Trophoblast cell (in vitro differentiated cells and primary cell): ENCODE measurements at regions not wholly inside any gene's neighbourhood (a gene's known extent, or its start where the extent isn't known, plus 50 kb on each side); places are given as distances from the start of the nearest gene placed in this dataset.

ENCODE experiments used
- DNase-seq, 2 donors: peaks; one replicate each; pipeline ENCODE4 v3.0.0-alpha.2; 2016
- H2AFZ ChIP-seq: 2 replicates; pipeline ENCODE4 v1.6.1; 2013; ENCODE audit warnings: low read length, moderate library complexity, mild to moderate bottlenecking; ENCODE audit not compliant: insufficient read depth, poor library complexity
- H2AK5ac ChIP-seq: 2 replicates; pipeline ENCODE4 v1.6.1; 2013; ENCODE audit warnings: mild to moderate bottlenecking, low read length
- H2BK120ac ChIP-seq: 2 replicates; pipeline ENCODE4 v1.6.1; 2013; ENCODE audit warnings: low read length, mild to moderate bottlenecking, moderate library complexity; ENCODE audit not compliant: insufficient read depth, poor library complexity
- H2BK12ac ChIP-seq: 2 replicates; pipeline ENCODE4 v1.6.1; 2013; ENCODE audit warnings: mild to moderate bottlenecking, low read length, moderate library complexity
- H2BK5ac ChIP-seq: 2 replicates; pipeline ENCODE4 v1.6.1; 2013; ENCODE audit warnings: low read length, low read depth, moderate library complexity, mild to moderate bottlenecking; ENCODE audit not compliant: poor library complexity
- H3K14ac ChIP-seq: 2 replicates; pipeline ENCODE4 v1.6.1; 2013; ENCODE audit warnings: mild to moderate bottlenecking, low read length
- H3K18ac ChIP-seq: 2 replicates; pipeline ENCODE4 v1.6.1; 2013; ENCODE audit warnings: mild to moderate bottlenecking, low read length
- H3K23ac ChIP-seq: 2 replicates; pipeline ENCODE4 v1.6.1; 2013; ENCODE audit warnings: low read length
- H3K27ac ChIP-seq: 2 replicates; pipeline ENCODE4 v1.5.1; 2013; ENCODE audit warnings: low read depth, mild to moderate bottlenecking, inconsistent platforms, low read length, moderate library complexity
- H3K27me3 ChIP-seq: 2 replicates; pipeline ENCODE4 v1.6.1; 2013; ENCODE audit warnings: inconsistent platforms, mild to moderate bottlenecking, low read length, moderate library complexity; ENCODE audit not compliant: insufficient read depth
- H3K36me3 ChIP-seq, 2 experiments: 1 replicate in 1 of 2; 2 replicates in 1 of 2; pipeline ENCODE4 v1.6.1; 2013; ENCODE audit warnings: low read length in 2 of 2, mild to moderate bottlenecking in 2 of 2, moderate library complexity in 1 of 2; ENCODE audit not compliant: insufficient read depth in 2 of 2, control insufficient read depth in 1 of 2
- H3K4ac ChIP-seq: 2 replicates; pipeline ENCODE4 v1.6.1; 2013; ENCODE audit warnings: low read depth, mild to moderate bottlenecking, low read length, moderate library complexity
- H3K4me1 ChIP-seq, 2 experiments: 1 replicate in 1 of 2; 2 replicates in 1 of 2; pipeline ENCODE4 v1.6.1; 2013; ENCODE audit warnings: low read length in 2 of 2, mild to moderate bottlenecking in 2 of 2, moderate library complexity in 1 of 2; ENCODE audit not compliant: insufficient read depth in 2 of 2, control insufficient read depth in 1 of 2
- H3K4me2 ChIP-seq: 2 replicates; pipeline ENCODE4 v1.6.1; 2013; ENCODE audit warnings: inconsistent platforms, mild to moderate bottlenecking, low read length, moderate library complexity
- H3K4me3 ChIP-seq: 2 replicates; pipeline ENCODE4 v1.5.1; 2013; ENCODE audit warnings: mild to moderate bottlenecking, low read depth, low read length, inconsistent platforms
- H3K79me1 ChIP-seq: one replicate; pipeline ENCODE4 v1.6.1; 2013; ENCODE audit warnings: low read length
- H3K79me2 ChIP-seq: 2 replicates; pipeline ENCODE4 v1.6.1; 2013; ENCODE audit warnings: low read length, mild to moderate bottlenecking; ENCODE audit not compliant: control insufficient read depth, insufficient read depth, poor library complexity
- H3K9ac ChIP-seq: 2 replicates; pipeline ENCODE4 v1.6.1; 2013; ENCODE audit warnings: mild to moderate bottlenecking, low read length
- H3K9me3 ChIP-seq: 2 replicates; pipeline ENCODE4 v1.6.1; 2013; ENCODE audit warnings: low read depth, mild to moderate bottlenecking, control low read depth, inconsistent platforms, low read length; ENCODE audit not compliant: insufficient read depth
- H4K12ac ChIP-seq: 2 replicates; pipeline ENCODE4 v1.6.1; 2013; ENCODE audit warnings: low read depth, mild to moderate bottlenecking, low read length, moderate library complexity
- H4K8ac ChIP-seq: 2 replicates; pipeline ENCODE4 v1.6.1; 2013; ENCODE audit warnings: low read depth, mild to moderate bottlenecking, low read length, moderate library complexity
- H4K91ac ChIP-seq: one replicate; pipeline ENCODE4 v1.6.1; 2013; ENCODE audit warnings: low read depth, mild to moderate bottlenecking, low read length, moderate library complexity
- WGBS: extraction: QIAGEN DNeasy Blood & Tissue Kit; methylation state at CpG from one replicate; pipeline ENCODE4 v1.1.7; 2013; ENCODE audit warnings: missing lambda C conversion rate; ENCODE audit not compliant: insufficient read length, insufficient coverage; ENCODE audit errors: extremely low coverage; 5-methylcytosine and 5-hydroxymethylcytosine counted together

- Histone ChIP-seq H2AFZ (no peak overlapping the region), H3K4me3 (no peak overlapping the region), H3K4me1 (no peaks in the 10 kb centered on the region), H3K27me3 (no peaks in the 10 kb centered on the region), H3K9me3 (no peaks in the 10 kb centered on the region), H3K79me2 (no peaks in the 10 kb centered on the region), H3K36me3 (no peaks in the 10 kb centered on the region), H3K4ac (no peak overlapping the region), H3K14ac (no peak overlapping the region), H3K18ac (no peak overlapping the region), H2BK120ac (no peak overlapping the region), H3K23ac (no peak overlapping the region), H3K27ac (no peak overlapping the region), H4K12ac (no peak overlapping the region), H3K4me2 (no peak overlapping the region), H3K9ac (no peak overlapping the region), H2AK5ac (no peak overlapping the region), H4K8ac (no peak overlapping the region), H3K79me1 (no peaks in the 10 kb centered on the region), H2BK5ac (no peak overlapping the region), H2BK12ac (no peak overlapping the region), H4K91ac (no peak overlapping the region)
- no peak for DNase-seq
- no CpG with 5 or more reads among the region's 15 CpGs for WGBS
Measured at GRCh38 chr17:79543531-79543930, 67.3 kb downstream of the RBFOX3 start.

- Histone ChIP-seq H3K79me1 (no peaks in the 10 kb centered on the region), H4K91ac (no peak overlapping the region), H4K12ac (no peak overlapping the region), H3K4ac (no peak overlapping the region), H3K4me3 (no peak overlapping the region), H3K14ac (no peak overlapping the region), H2BK5ac (no peak overlapping the region), H2AFZ (no peak overlapping the region), H3K4me1 (no peaks in the 10 kb centered on the region), H3K23ac (no peak overlapping the region), H3K9ac (no peak overlapping the region), H3K4me2 (no peak overlapping the region), H3K18ac (no peak overlapping the region), H4K8ac (no peak overlapping the region), H2AK5ac (no peak overlapping the region), H2BK12ac (no peak overlapping the region), H3K9me3 (no peaks in the 10 kb centered on the region), H3K36me3 (no peaks in the 10 kb centered on the region), H2BK120ac (no peak overlapping the region), H3K79me2 (no peaks in the 10 kb centered on the region), H3K27me3 (no peaks in the 10 kb centered on the region), H3K27ac (no peak overlapping the region)
- DNase-seq, result no peak
- no CpG with 5 or more reads among the region's 8 CpGs for WGBS
Measured at GRCh38 chr17:79542718-79543117, 68.1 kb downstream of the RBFOX3 start.

- Histone ChIP-seq H2BK5ac (no peak overlapping the region), H2AFZ (no peak overlapping the region), H3K9ac (no peak overlapping the region), H3K23ac (no peak overlapping the region), H2AK5ac (no peak overlapping the region), H3K4me3 (no peak overlapping the region), H3K4me1 (no peaks in the 10 kb centered on the region), H3K18ac (no peak overlapping the region), H3K4ac (no peak overlapping the region), H4K8ac (no peak overlapping the region), H3K27me3 (no peaks in the 10 kb centered on the region), H4K91ac (no peak overlapping the region), H3K9me3 (no peaks in the 10 kb centered on the region), H4K12ac (no peak overlapping the region), H3K79me1 (no peaks in the 10 kb centered on the region), H3K36me3 (no peaks in the 10 kb centered on the region), H3K14ac (no peak overlapping the region), H3K79me2 (no peaks in the 10 kb centered on the region), H3K27ac (no peak overlapping the region), H2BK120ac (no peak overlapping the region), H3K4me2 (no peak overlapping the region), H2BK12ac (no peak overlapping the region)
- no CpG with 5 or more reads among the region's 15 CpGs for WGBS
- DNase-seq, result no peak
Measured at GRCh38 chr17:79541056-79541850, 69.6 kb downstream of the RBFOX3 start.

GRCh38 chr17:79539944-79540705 lies 70.7 kb downstream of the RBFOX3 start:
- no peak overlapping the region for H3K4me3 ChIP-seq
- H4K91ac ChIP-seq, result no peak overlapping the region
- no peak overlapping the region for H2BK120ac ChIP-seq
- H4K12ac ChIP-seq, result no peak overlapping the region
- H3K4me2 ChIP-seq, result no peak overlapping the region
- no CpG with 5 or more reads among the region's 25 CpGs for WGBS
- H3K14ac ChIP-seq, result no peak overlapping the region
- no peak overlapping the region for H2AK5ac ChIP-seq
- H3K27ac ChIP-seq, result no peak overlapping the region
- H3K18ac ChIP-seq, result no peak overlapping the region
- no peak overlapping the region for H2AFZ ChIP-seq
- H2BK5ac ChIP-seq, result no peak overlapping the region
- H3K36me3 ChIP-seq, result no peaks in the 10 kb centered on the region
- no peak overlapping the region for H2BK12ac ChIP-seq
- no peak for DNase-seq
- no peaks in the 10 kb centered on the region for H3K4me1 ChIP-seq
- H3K79me1 ChIP-seq, result no peaks in the 10 kb centered on the region
- H3K79me2 ChIP-seq, result no peaks in the 10 kb centered on the region
- no peak overlapping the region for H3K23ac ChIP-seq
- no peaks in the 10 kb centered on the region for H3K9me3 ChIP-seq
- H3K27me3 ChIP-seq, result no peaks in the 10 kb centered on the region
- H4K8ac ChIP-seq, result no peak overlapping the region
- H3K4ac ChIP-seq, result no peak overlapping the region
- H3K9ac ChIP-seq, result no peak overlapping the region
